Body of pancreas (tissue), 4 donors: ENCODE measurements at regions not wholly inside any gene's neighbourhood (a gene's known extent, or its start where the extent isn't known, plus 50 kb on each side); places are given as distances from the start of the nearest gene placed in this dataset.

ENCODE experiments used
- ATAC-seq: fragments of 150-250 bp; one replicate; pipeline ENCODE4 v1.9.1; 2016
- DNase-seq, 4 donors: peaks; one replicate each; pipeline ENCODE4 v3.0.0-alpha.2; 2019
- H3K27ac ChIP-seq, 4 donors: fragments of 200-600 bp; sonication (generic); 1 replicate in 3 of 4; 2 replicates in 1 of 4; pipeline versions ENCODE4 v1.5.1 to v1.6.1; 2016 to 2019; ENCODE audit warnings: mild to moderate bottlenecking in 1 of 4, mixed read lengths in 1 of 4, moderate library complexity in 1 of 4
- H3K27me3 ChIP-seq, 2 donors: fragments of 200-600 bp; sonication (generic); one replicate each; pipeline ENCODE4 v1.6.0; 2016; ENCODE audit warnings: mild to moderate bottlenecking in 1 of 2
- H3K36me3 ChIP-seq, 2 donors: fragments of 200-600 bp; sonication (generic); replicated peaks in 1 of 2; 2 replicates each; pipeline ENCODE4 v1.5.1; 2016; ENCODE audit warnings: low read depth in 2 of 2; ENCODE audit not compliant: insufficient read depth in 1 of 2
- H3K4me1 ChIP-seq: fragments of 200-600 bp; sonication (generic); one replicate; pipeline ENCODE4 v1.6.0; 2016
- H3K4me3 ChIP-seq, 2 donors: fragments of 200-600 bp; sonication (generic); 1 replicate in 1 of 2; 2 replicates in 1 of 2; pipeline ENCODE4 v1.5.1; 2016 to 2019
- H3K9me3 ChIP-seq, 3 donors: fragments of 200-600 bp; sonication (generic); 1 replicate in 2 of 3; 2 replicates in 1 of 3; pipeline ENCODE4 v1.5.1; 2016
- POLR2A ChIP-seq, 3 donors: fragments of 450-650 bp; IDR thresholded peaks; one replicate each; pipeline ENCODE4 v1.6.1; 2016; ENCODE audit warnings: antibody characterized with exemption in 3 of 3, mild to moderate bottlenecking in 2 of 3
- WGBS, 2 donors: methylation state at CpG; one replicate each; pipeline ENCODE4 v1.1.5; 2017; 5-methylcytosine and 5-hydroxymethylcytosine counted together
- intact Hi-C: fragments of 100-400 bp; cut with DNase I; formaldehyde crosslinking; loops from one replicate; pipeline ENCODE4 v1.15.1; 2023
- TF ChIP-seq, protein P1 (sequence below), 7 experiments: fragments of 450-650 bp in 4 of 7; fragments of 200-600 bp in 3 of 7; sonication (generic) in 3 of 7; IDR thresholded peaks; one replicate each; pipeline ENCODE4 v1.5.1; 2016 to 2019; ENCODE audit warnings: antibody characterized with exemption in 7 of 7

DNA sequence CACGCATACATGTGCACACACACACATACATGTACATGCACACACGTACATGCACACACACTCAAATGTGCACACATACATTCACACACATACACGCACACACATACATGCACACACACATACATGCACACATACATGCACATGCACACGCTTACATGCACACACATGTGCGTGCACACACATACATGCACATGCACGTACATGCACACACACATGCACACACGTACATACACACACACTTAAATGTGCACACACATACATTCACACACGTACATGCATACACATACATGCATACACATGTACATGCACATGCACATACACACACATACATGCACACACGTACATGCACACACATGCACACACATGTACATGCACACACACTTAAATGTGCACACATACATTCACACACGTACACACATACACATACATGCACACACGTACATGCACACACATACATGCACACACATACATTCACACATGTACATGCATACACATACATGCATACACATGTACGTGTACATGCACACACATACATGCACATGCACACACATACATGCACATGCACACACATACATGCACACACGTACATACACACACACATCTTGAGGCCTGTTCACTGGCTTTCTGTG is 283.7 kb upstream of the ID2 start:
- DNase-seq, result no peak
- WGBS, 2 donors, result 65 to 66% methylated on average over 13 of the region's 13 CpGs
- no peaks in the 10 kb centered on the region for H3K27me3 ChIP-seq
- ATAC-seq, result no peak
- TF ChIP-seq, protein P1, sequence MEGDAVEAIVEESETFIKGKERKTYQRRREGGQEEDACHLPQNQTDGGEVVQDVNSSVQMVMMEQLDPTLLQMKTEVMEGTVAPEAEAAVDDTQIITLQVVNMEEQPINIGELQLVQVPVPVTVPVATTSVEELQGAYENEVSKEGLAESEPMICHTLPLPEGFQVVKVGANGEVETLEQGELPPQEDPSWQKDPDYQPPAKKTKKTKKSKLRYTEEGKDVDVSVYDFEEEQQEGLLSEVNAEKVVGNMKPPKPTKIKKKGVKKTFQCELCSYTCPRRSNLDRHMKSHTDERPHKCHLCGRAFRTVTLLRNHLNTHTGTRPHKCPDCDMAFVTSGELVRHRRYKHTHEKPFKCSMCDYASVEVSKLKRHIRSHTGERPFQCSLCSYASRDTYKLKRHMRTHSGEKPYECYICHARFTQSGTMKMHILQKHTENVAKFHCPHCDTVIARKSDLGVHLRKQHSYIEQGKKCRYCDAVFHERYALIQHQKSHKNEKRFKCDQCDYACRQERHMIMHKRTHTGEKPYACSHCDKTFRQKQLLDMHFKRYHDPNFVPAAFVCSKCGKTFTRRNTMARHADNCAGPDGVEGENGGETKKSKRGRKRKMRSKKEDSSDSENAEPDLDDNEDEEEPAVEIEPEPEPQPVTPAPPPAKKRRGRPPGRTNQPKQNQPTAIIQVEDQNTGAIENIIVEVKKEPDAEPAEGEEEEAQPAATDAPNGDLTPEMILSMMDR (IDR thresholded peaks at IDR 0.05), result no peak
- no peak for TF ChIP-seq POLR2A (IDR thresholded peaks at IDR 0.05)
- intact Hi-C loops, result no loop called here
- no peaks in the 10 kb centered on the region for H3K36me3 ChIP-seq
- H3K27ac ChIP-seq, result no peak overlapping the region
- no peaks in the 10 kb centered on the region for H3K9me3 ChIP-seq
- peaks cover under 1% of the 10 kb centered on the region for H3K4me1 ChIP-seq
- H3K4me3 ChIP-seq, result no peak overlapping the region

GRCh38 chr2:8399731-8400130 is 282.1 kb upstream of the ID2 start:
- 72 to 78% methylated on average over 4 of the region's 4 CpGs for WGBS, 2 donors
- Histone ChIP-seq H3K36me3 (no peaks in the 10 kb centered on the region), H3K4me3 (no peak overlapping the region), H3K27ac (no peak overlapping the region), H3K9me3 (no peaks in the 10 kb centered on the region), H3K4me1 (peaks cover 12% of the 10 kb centered on the region), H3K27me3 (no peaks in the 10 kb centered on the region)
- DNase-seq (no peak), ATAC-seq (no peak)
- intact Hi-C loops, result no loop called here
- TF ChIP-seq, protein P1 (IDR thresholded peaks at IDR 0.05), result no peak
- no peak for TF ChIP-seq POLR2A (IDR thresholded peaks at IDR 0.05)

DNA sequence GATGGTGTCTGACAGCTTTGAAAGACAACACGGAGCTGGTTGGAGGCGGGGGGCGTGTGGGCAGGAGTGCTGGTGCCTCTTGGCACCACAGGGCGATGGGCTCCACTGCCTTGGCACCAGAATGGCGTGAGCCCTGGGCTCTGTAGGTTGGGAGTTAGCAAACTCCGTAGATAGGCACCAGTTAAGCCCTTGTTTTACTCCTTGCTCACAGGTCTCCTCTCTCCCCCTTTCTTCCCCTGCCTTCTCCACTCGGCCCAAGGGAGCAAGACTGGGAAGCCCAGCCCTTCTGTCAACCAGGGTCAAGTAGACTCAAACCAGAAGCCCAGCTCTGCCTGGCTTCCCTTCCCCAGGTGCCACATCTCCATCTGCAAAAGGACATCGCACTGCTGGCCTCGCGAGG is 281.7 kb upstream of the ID2 start:
- H3K27ac ChIP-seq, result no peak overlapping the region
- H3K4me3 ChIP-seq, result no peak overlapping the region
- WGBS, 2 donors, result 74 to 80% methylated on average over 10 of the region's 10 CpGs
- intact Hi-C loops, result no loop called here
- TF ChIP-seq, protein P1 (IDR thresholded peaks at IDR 0.05), result no peak
- TF ChIP-seq POLR2A (IDR thresholded peaks at IDR 0.05), result no peak
- H3K9me3 ChIP-seq, result no peaks in the 10 kb centered on the region
- ATAC-seq (no peak), DNase-seq (no peak)
- no peaks in the 10 kb centered on the region for H3K27me3 ChIP-seq
- H3K36me3 ChIP-seq, result no peaks in the 10 kb centered on the region
- H3K4me1 ChIP-seq, result peaks cover 12% of the 10 kb centered on the region

- no peaks in the 10 kb centered on the region for H3K36me3 ChIP-seq
- DNase-seq, result no peak
- intact Hi-C loops, result no loop called here
- TF ChIP-seq POLR2A (IDR thresholded peaks at IDR 0.05), result no peak
- TF ChIP-seq, protein P1 (IDR thresholded peaks at IDR 0.05), result no peak
- no peaks in the 10 kb centered on the region for H3K9me3 ChIP-seq
- H3K4me1 ChIP-seq, result peaks cover 12% of the 10 kb centered on the region
- no peak for ATAC-seq
- WGBS, 2 donors, result 79 to 86% methylated on average over 1 of the region's 1 CpG
- H3K4me3 ChIP-seq, result no peak overlapping the region
- no peaks in the 10 kb centered on the region for H3K27me3 ChIP-seq
- no peak overlapping the region for H3K27ac ChIP-seq
Observed at GRCh38 chr2:8402222-8402621, 279.6 kb upstream of the ID2 start.

GRCh38 chr2:8403876-8404275 is 278.0 kb upstream of the ID2 start:
- peak; percentile 27 for ATAC-seq
- TF ChIP-seq POLR2A (IDR thresholded peaks at IDR 0.05), result no peak
- TF ChIP-seq, protein P1 (IDR thresholded peaks at IDR 0.05), result no peak
- Histone ChIP-seq H3K36me3 (no peaks in the 10 kb centered on the region), H3K4me1 (peaks cover 12% of the 10 kb centered on the region), H3K4me3 (no peak overlapping the region), H3K27me3 (no peaks in the 10 kb centered on the region), H3K27ac (peak overlapping the region in 1 of 4 donors; percentile 42), H3K9me3 (no peaks in the 10 kb centered on the region)
- DNase-seq, result no peak
- intact Hi-C loops, result no loop called here
- 44 to 56% methylated on average over 6 of the region's 6 CpGs for WGBS, 2 donors
